RWPE2 (cell line): ENCODE measurements at regions not wholly inside any gene's neighbourhood (a gene's known extent, or its start where the extent isn't known, plus 50 kb on each side); places are given as distances from the start of the nearest gene placed in this dataset.
A peak's percentile ranks its signal among the peaks of the same experiment; 100 is the strongest.
"Not testable (repeated sequence)": the region's sequence is repeated elsewhere in the genome, so short reads cannot be mapped to it uniquely, and the experiment has no call there.

Experiments used
- ATAC-seq: fragments of 200-7000 bp; cut with Tn5 transposase; 3 replicates; pipeline ENCODE4 v1.9.1; 2021; ENCODE audit warnings: low read depth
- DNase-seq: peaks from one replicate; pipeline ENCODE4 v3.0.0-alpha.2; 2020; ENCODE audit warnings: low spot score
- H3K27ac ChIP-seq: fragments of 450-650 bp; 2 replicates; pipeline ENCODE4 v1.5.1; 2017; ENCODE audit warnings: mild to moderate bottlenecking; ENCODE audit not compliant: poor library complexity, severe bottlenecking
- H3K27me3 ChIP-seq: fragments of 250-450 bp; sonication (Bioruptor Pico); 2 replicates; pipeline ENCODE4 v1.5.1; 2021; ENCODE audit warnings: mild to moderate bottlenecking, moderate library complexity; ENCODE audit not compliant: insufficient read depth, poor library complexity, severe bottlenecking
- H3K36me3 ChIP-seq: fragments of 250-450 bp; sonication (Bioruptor Pico); 2 replicates; pipeline ENCODE4 v1.5.1; 2020; ENCODE audit warnings: low read depth, mild to moderate bottlenecking, moderate library complexity
- H3K4me1 ChIP-seq: fragments of 250-450 bp; sonication (Bioruptor Pico); 2 replicates; pipeline ENCODE4 v1.5.1; 2021; ENCODE audit warnings: mild to moderate bottlenecking, moderate library complexity; ENCODE audit not compliant: insufficient read depth, poor library complexity, severe bottlenecking
- H3K4me3 ChIP-seq: fragments of 250-450 bp; sonication (Bioruptor Pico); 2 replicates; pipeline ENCODE4 v1.5.1; 2021; ENCODE audit warnings: mild to moderate bottlenecking, moderate library complexity; ENCODE audit not compliant: severe bottlenecking
- H3K9me3 ChIP-seq: fragments of 250-450 bp; sonication (Bioruptor Pico); 2 replicates; pipeline ENCODE4 v1.5.1; 2021; ENCODE audit warnings: mild to moderate bottlenecking, moderate library complexity; ENCODE audit not compliant: severe bottlenecking
- CTCF ChIP-seq: fragments of 450-650 bp; IDR thresholded peaks from one replicate; pipeline ENCODE4 v1.5.1; 2017; ENCODE audit warnings: mild to moderate bottlenecking, moderate library complexity; ENCODE audit not compliant: poor library complexity, severe bottlenecking

DNA sequence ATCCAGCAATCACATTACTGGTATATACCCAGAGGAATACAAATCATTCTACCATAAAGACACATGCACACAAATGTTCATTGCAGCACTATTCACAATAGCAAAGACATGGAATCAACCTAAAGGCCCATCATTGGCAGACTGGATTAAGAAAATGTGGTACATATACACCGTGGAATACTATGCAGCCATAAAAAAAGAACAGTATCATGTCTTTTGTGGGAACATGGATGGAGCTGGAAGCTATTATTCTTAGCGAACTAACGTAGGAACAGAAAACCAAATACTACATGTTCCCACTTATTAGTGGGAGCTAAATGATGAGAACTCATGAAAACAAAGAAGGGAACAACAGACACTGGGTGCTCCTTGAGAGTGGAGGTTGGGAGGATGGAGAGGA, 60.9 kb downstream of the PGRMC1 start:
- not testable (repeated sequence) for DNase-seq, H3K27me3 ChIP-seq, H3K4me1 ChIP-seq, H3K36me3 ChIP-seq, ATAC-seq, H3K27ac ChIP-seq, H3K9me3 ChIP-seq, H3K4me3 ChIP-seq

DNA sequence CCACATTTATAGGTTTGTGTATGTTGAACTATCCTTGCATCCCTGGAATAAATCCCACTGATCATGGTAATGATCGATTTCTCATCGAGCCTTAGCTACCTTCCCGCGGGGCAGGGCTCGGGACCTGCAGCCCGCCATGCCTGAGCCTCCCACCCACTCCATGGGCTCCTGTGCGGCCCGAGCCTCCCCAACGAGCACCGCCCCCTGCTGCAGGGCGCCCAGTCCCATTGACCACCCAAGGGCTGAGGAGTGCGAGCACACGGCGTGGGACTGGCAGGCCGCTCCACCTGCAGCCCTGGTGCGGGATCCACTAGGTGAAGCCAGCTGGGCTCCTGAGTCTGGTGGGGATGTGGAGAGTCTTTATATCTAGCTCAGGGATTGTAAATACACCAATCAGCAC, 63.7 kb downstream of the PGRMC1 start:
- not testable (repeated sequence) for ATAC-seq, H3K9me3 ChIP-seq, H3K4me1 ChIP-seq, H3K27me3 ChIP-seq, H3K36me3 ChIP-seq, H3K27ac ChIP-seq, H3K4me3 ChIP-seq, DNase-seq

GRCh38 chrX:119303137-119303536, 67.1 kb downstream of the PGRMC1 start:
- DNase-seq: no peak
- H3K27me3 ChIP-seq: no peaks in the 10 kb centered on the region
- H3K4me3 ChIP-seq: no peak overlapping the region
- no peaks in the 10 kb centered on the region for H3K4me1 ChIP-seq
- ATAC-seq: no peak
- no peak overlapping the region for H3K27ac ChIP-seq
- H3K9me3 ChIP-seq: no peaks in the 10 kb centered on the region
- H3K36me3 ChIP-seq: no peaks in the 10 kb centered on the region
- TF ChIP-seq CTCF: no peak

GRCh38 chrX:119325456-119325855, 73.7 kb upstream of the SLC25A43 start:
- 0 out of 3 replicates have a peak, but pooled peaks have one; percentile 12 for ATAC-seq
- Histone ChIP-seq H3K4me3 (no peak overlapping the region), H3K27me3 (no peaks in the 10 kb centered on the region), H3K4me1 (no peaks in the 10 kb centered on the region), H3K27ac (no peak overlapping the region), H3K36me3 (no peaks in the 10 kb centered on the region), H3K9me3 (no peaks in the 10 kb centered on the region)
- TF ChIP-seq CTCF: no peak
- no peak for DNase-seq

GRCh38 chrX:119331873-119332272, 67.3 kb upstream of the SLC25A43 start:
- not testable (repeated sequence) for H3K4me1 ChIP-seq, H3K36me3 ChIP-seq, H3K27ac ChIP-seq, H3K4me3 ChIP-seq, ATAC-seq, H3K9me3 ChIP-seq, DNase-seq, H3K27me3 ChIP-seq

DNA sequence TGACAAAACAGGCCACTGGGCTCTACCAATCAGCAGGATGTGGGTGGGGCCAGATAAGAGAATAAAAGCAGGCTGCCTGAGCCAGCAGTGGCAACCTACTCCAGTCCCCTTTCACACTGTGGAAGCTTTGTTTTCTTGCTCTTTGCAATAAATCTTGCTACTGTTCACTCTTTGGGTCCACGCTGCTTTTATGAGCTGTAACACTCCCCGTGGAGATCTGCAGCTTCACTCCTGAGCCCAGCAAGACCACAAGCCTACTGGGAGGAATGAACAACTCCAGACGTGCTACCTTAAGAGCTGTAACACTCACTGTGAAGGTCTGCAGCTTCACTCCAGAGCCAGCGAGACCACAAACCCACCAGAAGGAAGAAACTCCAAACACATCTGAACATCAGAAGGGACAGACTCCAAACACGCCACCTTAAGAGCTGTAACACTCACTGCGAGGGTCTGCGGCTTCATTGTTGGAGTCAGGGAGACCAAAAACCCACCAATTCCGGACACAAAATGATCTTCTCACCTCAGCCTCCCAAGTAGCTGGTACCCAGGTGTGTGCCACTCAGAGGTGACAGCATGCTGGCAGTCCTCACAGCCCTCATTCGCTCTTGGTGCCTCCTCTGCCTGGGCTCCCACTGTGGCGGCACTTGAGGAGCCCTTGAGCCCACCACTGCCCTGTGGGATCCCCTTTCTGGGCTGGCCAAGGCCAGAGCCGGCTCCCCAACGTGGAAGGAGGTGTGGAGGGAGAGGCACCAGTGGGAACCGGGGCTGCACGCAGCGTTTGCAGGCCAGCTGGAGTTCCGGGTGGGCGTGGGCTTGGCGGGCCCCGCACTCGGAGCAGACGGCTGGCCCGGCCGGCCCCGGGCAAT, 66.0 kb upstream of the SLC25A43 start:
- not testable (repeated sequence) for H3K36me3 ChIP-seq, H3K9me3 ChIP-seq, H3K27ac ChIP-seq, H3K4me1 ChIP-seq, H3K4me3 ChIP-seq, ATAC-seq, H3K27me3 ChIP-seq, DNase-seq

GRCh38 chrX:119333721-119334032, 65.5 kb upstream of the SLC25A43 start:
- H3K4me1 ChIP-seq, ATAC-seq, H3K27ac ChIP-seq, H3K4me3 ChIP-seq, H3K27me3 ChIP-seq, H3K9me3 ChIP-seq, H3K36me3 ChIP-seq, DNase-seq: not testable (repeated sequence)

DNA sequence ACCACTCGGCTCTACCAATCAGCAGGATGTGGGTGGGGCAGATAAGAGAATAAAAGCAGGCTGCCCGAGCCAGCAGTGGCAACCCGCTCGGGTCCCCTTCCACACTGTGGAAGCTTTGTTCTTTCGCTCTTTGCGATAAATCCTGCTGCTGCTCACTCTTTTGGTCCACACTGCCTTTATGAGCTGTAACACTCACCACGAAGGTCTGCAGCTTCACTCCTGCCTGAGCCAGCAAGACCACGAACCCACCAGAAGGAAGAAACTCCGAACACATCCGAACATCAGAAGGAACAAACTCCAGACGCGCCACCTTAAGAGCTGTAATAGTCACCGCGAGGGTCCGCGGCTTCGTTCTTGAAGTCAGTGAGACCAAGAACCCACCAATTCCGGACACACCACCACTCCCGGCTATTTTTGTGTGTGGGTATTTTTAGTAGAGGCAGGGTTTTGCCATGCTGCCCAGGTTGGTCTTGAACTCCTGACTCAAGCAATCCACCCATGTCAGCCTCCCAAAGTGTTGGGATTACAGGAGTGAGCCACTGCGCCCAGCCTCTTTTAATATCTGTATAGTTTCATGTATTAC, 64.6 kb upstream of the SLC25A43 start:
- not testable (repeated sequence) for H3K27me3 ChIP-seq, H3K36me3 ChIP-seq, H3K9me3 ChIP-seq, DNase-seq, H3K4me3 ChIP-seq, H3K27ac ChIP-seq, H3K4me1 ChIP-seq, ATAC-seq
